ENCODE measurements at regions not wholly inside any gene's neighbourhood (a gene's known extent, or its start where the extent isn't known, plus 50 kb on each side); places are given as distances from the start of the nearest gene placed in this dataset.
"Not testable (repeated sequence)": the region's sequence is repeated elsewhere in the genome, so short reads cannot be mapped to it uniquely, and the experiment has no call there.

GRCh38 chr1:198411240-198411639 lies 129.2 kb downstream of the ATP6V1G3 start:
- DNase-seq (ENCODE audit: low read depth), result no peak

GRCh38 chr1:198408716-198409115 lies 131.8 kb downstream of the ATP6V1G3 start:
- DNase-seq (ENCODE audit: low read depth), result no peak

- not testable (repeated sequence) for DNase-seq (ENCODE audit: low read depth)
Observed at GRCh38 chr1:198404632-198405031, 135.8 kb downstream of the ATP6V1G3 start.

GRCh38 chr1:198400063-198400462 lies 140.4 kb downstream of the ATP6V1G3 start:
- no peak for DNase-seq (ENCODE audit: low read depth)

GRCh38 chr1:198399452-198399851 lies 141.0 kb downstream of the ATP6V1G3 start:
- no peak for DNase-seq (ENCODE audit: low read depth)

GRCh38 chr1:198397208-198397808 lies 143.2 kb downstream of the ATP6V1G3 start:
- DNase-seq (ENCODE audit: low read depth), result no peak

GRCh38 chr1:198391393-198392020 lies 149.0 kb downstream of the ATP6V1G3 start:
- no peak for DNase-seq (ENCODE audit: low read depth)

GRCh38 chr1:198387587-198387986 lies 152.9 kb downstream of the ATP6V1G3 start:
- no peak for DNase-seq (ENCODE audit: low read depth)

GRCh38 chr1:198380275-198380674 lies 160.2 kb downstream of the ATP6V1G3 start:
- no peak for DNase-seq (ENCODE audit: low read depth)

GRCh38 chr1:198377702-198378101 lies 162.8 kb downstream of the ATP6V1G3 start:
- DNase-seq (ENCODE audit: low read depth), result no peak

- DNase-seq (ENCODE audit: low read depth), result no peak
Observed at GRCh38 chr1:198374288-198374687, 166.2 kb downstream of the ATP6V1G3 start.

GRCh38 chr1:198373376-198373775 lies 167.1 kb downstream of the ATP6V1G3 start:
- no peak for DNase-seq (ENCODE audit: low read depth)
